WI38 (cell line): ENCODE measurements at regions not wholly inside any gene's neighbourhood (a gene's known extent, or its start where the extent isn't known, plus 50 kb on each side); places are given as distances from the start of the nearest gene placed in this dataset.

ENCODE experiments used
- H3K4me3 ChIP-seq: 2 replicates; pipeline ENCODE4 v1.5.1; 2011; ENCODE audit warnings: low read depth, mild to moderate bottlenecking, control low read depth, low read length
- TF ChIP-seq, protein P1 (sequence below): IDR thresholded peaks from 2 replicates; pipeline ENCODE4 v1.5.1; 2012; ENCODE audit warnings: low read depth, mild to moderate bottlenecking, control low read depth, low read length

DNA sequence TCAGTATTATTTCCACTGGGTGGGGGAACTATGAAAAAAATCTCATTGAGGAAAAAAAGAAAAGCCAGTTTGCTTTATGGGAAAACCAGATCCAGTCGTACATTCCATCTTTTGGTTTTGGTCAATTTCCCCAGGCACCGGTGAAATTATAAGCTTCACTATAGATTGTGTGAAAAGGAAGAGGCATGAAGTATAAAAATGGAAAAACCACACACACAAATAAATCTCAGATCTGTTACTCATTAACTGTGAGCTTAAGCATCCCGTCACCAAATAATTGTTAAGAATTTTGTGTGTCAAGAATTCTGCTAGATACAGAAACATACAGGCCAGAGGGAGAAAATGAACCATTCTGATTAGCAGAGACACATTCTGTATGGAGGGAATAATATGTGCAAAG is 405.5 kb upstream of the CELF2 start:
- TF ChIP-seq, protein P1, sequence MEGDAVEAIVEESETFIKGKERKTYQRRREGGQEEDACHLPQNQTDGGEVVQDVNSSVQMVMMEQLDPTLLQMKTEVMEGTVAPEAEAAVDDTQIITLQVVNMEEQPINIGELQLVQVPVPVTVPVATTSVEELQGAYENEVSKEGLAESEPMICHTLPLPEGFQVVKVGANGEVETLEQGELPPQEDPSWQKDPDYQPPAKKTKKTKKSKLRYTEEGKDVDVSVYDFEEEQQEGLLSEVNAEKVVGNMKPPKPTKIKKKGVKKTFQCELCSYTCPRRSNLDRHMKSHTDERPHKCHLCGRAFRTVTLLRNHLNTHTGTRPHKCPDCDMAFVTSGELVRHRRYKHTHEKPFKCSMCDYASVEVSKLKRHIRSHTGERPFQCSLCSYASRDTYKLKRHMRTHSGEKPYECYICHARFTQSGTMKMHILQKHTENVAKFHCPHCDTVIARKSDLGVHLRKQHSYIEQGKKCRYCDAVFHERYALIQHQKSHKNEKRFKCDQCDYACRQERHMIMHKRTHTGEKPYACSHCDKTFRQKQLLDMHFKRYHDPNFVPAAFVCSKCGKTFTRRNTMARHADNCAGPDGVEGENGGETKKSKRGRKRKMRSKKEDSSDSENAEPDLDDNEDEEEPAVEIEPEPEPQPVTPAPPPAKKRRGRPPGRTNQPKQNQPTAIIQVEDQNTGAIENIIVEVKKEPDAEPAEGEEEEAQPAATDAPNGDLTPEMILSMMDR, result no peak
- H3K4me3 ChIP-seq, result no peak overlapping the region

DNA sequence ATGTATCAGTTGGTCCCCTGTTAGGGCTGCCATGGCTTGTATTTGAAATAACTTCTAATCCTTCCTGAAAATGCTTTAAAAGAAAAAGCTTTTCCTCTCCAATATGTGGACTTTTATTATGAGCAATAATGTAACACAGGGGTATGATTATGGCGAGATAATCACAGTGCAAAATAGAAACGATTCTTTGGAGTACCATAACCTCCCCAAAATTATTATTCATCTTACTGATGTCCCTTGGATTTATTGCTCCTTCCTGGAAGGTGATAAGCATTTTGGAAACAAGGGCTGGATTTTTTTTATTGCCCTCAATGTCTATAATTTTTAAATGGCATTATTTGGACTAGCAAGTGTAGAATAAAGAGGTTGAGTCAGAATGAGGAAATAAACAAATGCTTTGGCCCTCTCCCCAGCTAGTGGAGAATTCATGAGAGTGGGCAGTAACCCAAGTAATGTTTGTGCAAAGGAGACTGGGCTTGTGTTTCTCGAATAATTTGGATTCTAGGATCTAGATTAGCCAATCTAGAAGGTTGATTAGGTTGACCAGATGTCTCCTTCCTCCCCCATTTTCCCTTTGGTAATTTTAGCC is 403.9 kb upstream of the CELF2 start:
- TF ChIP-seq, protein P1, result no peak
- H3K4me3 ChIP-seq, result no peak overlapping the region

DNA sequence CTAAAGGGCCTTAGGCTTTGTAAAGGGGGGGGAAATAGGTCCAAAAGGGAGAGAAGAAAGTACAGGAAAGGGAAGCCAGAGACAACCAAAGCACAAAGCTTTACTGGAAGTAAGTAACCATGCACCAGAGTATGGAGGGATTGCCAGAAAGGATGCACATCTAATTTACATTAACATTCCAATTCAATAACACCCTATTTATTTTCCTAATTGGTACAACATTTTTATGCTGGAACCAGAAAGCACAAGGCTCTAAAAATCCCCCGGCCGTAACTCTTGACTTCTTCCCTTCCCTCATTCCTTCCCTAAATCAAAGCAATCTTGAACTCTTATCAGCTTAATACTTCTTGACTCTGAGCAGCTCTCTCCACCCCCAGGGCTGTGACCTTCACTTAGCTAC is 400.0 kb upstream of the CELF2 start:
- TF ChIP-seq, protein P1, result no peak
- H3K4me3 ChIP-seq, result no peak overlapping the region

DNA sequence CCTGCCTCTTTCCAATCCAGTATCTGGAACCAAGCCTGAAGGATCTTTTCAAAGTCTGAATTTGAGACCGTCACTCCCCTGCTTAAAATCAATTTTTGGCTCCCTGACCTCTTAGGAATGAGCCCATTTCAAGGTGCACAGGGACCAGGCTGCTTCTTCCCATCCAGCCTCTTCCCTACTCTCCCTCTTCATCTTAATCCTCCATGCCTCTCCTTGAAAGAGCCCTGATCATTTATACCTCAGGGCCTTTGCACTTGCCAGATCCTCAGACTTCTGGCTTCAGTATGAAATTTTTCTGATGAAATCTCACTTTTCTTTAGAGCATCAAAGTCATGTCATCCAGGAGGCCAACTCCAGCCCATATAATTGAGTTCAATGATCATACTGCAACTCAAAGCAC is 399.5 kb upstream of the CELF2 start:
- TF ChIP-seq, protein P1, result no peak

DNA sequence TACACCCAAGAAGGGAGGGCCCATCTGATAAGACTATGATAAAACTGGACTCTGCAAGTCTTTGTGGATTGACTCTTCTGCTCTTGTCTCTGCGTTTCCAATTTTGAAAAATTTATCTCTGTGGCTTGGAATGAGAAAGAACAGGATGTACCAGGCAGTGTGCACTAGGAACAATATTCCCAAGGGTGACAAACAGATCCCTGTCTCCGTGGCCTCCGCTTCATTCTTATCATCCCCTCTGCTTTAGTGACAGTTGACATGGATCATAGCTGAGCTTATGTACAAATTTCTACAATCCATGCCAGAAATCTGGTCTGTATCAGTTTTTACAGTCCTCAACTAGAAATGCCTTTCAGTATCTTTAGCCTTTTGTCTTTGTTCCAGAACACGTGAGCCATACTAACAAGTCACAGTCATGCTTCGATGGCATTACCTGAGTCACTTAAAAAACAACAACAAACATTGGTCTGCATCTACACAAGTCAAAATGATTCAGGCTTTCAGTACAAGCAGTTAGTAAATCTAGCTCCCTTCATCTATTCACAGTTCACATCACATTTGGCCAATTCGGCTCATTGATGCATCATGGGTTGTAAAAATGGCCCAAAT is 393.6 kb upstream of the CELF2 start:
- H3K4me3 ChIP-seq, result no peak overlapping the region
- TF ChIP-seq, protein P1, result no peak

More for the DNA sequence above, 399.5 kb upstream of the CELF2 start:
- no peak overlapping the region for H3K4me3 ChIP-seq

DNA sequence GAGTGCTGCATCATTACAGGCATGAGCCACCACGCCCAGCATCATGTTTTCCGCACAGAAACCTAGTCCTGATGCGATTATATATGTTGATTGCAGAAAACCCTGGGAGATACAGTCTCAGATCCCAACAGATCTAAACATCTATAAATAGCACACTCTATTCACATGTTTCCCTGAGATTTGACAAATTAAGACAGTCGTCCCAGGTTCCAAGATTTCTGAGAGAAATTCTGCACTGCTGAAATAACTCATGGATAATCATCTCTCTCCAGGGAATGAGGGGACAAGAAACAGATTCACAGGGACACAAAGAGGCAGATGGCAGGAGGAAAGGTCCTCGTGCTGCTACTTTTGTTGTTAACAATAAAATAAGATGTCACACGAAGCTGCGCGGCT is 393.1 kb upstream of the CELF2 start:
- TF ChIP-seq, protein P1, result no peak
- no peak overlapping the region for H3K4me3 ChIP-seq

DNA sequence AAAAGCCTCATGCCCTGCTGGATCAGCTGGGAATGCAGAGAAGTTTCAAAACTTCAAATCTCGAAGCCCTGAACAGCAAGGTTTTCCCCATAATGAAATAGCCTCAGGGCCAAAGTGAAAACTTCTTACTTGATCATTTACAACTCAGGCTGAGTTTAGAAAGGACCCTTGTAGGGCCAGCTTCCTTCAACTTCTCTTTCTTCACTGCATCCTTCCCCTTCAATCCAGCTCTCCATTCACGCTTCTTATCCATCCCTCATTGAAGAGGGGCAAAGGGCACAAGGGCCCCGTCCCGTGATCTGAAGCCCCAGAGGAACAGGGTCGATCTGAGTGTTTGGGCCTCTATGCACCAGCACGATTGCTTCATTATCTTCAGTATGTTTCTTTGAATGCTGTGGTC is 392.2 kb upstream of the CELF2 start:
- TF ChIP-seq, protein P1, result no peak
- H3K4me3 ChIP-seq, result no peak overlapping the region
